ENCODE measurements at regions not wholly inside any gene's neighbourhood (a gene's known extent, or its start where the extent isn't known, plus 50 kb on each side); places are given as distances from the start of the nearest gene placed in this dataset.
A peak's percentile ranks its signal among the peaks of the same experiment; 100 is the strongest.

DNA sequence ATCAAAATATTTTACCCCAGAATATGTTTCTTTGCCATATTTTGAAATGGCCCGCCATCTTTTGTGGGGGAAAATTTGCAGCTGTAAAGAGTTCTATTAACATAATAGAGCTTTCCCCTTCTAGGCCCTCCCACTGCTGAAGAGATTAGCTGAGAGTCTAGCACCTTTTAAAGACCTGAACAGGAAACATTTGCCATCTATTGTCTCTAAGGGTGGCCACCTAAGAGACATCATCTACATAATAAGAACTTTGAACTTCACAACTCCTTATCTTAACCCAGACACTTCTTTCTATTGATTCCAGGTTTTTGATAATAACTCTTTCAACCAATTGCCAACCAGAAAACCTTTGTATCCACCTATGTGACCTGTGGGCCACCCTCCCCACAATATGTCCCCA, 54.7 kb upstream of the TRPM1 start:
- Histone ChIP-seq H3K4me1 (ENCODE audit: control insufficient read depth, insufficient read depth, low read length) (peaks cover 2% of the 10 kb centered on the region), H3K9ac (ENCODE audit: extremely low read depth, low read length, poor library complexity, severe bottlenecking) (no peak overlapping the region), H3K9me3 (ENCODE audit: control insufficient read depth, low read length) (peaks cover 65% of the 10 kb centered on the region), H3K36me3 (ENCODE audit: control insufficient read depth, insufficient read depth, low read length) (no peaks in the 10 kb centered on the region), H3K27me3 (ENCODE audit: control insufficient read depth, insufficient read depth, low read length, poor library complexity, severe bottlenecking) (no peaks in the 10 kb centered on the region), H3K4me3 (ENCODE audit: low read length) (peak overlapping the region; percentile 54), H3K27ac (ENCODE audit: low read depth, low read length) (no peak overlapping the region)
- no peak overlapping the region for H3K27ac Mint-ChIP-seq
- H3K36me3 Mint-ChIP-seq (ENCODE audit: low read depth) = peaks cover 8% of the 10 kb centered on the region
- no peak overlapping the region for H3K4me3 Mint-ChIP-seq
- no peak for TF ChIP-seq CTCF (conservative IDR thresholded peaks at IDR 0.05)
- peaks cover 8% of the 10 kb centered on the region for H3K4me1 Mint-ChIP-seq
- no peak for DNase-seq
- peaks cover 54% of the 10 kb centered on the region for H3K9me3 Mint-ChIP-seq
- WGBS, 2 experiments (ENCODE audit: insufficient coverage in 1 of 2, insufficient read length in 1 of 2) = 100% methylated on average over 1 of the region's 1 CpG; no CpG with 5 or more reads in 1 of the 2 experiments
- H3K27me3 Mint-ChIP-seq (ENCODE audit: insufficient read depth) = no peaks in the 10 kb centered on the region

- peaks cover 54% of the 10 kb centered on the region for H3K9me3 Mint-ChIP-seq
- no peaks in the 10 kb centered on the region for H3K27me3 Mint-ChIP-seq (ENCODE audit: insufficient read depth)
- H3K4me1 Mint-ChIP-seq = peaks cover 4% of the 10 kb centered on the region
- peaks cover 8% of the 10 kb centered on the region for H3K36me3 Mint-ChIP-seq (ENCODE audit: low read depth)
- H3K27me3 ChIP-seq (ENCODE audit: control insufficient read depth, insufficient read depth, low read length, poor library complexity, severe bottlenecking) = no peaks in the 10 kb centered on the region
- no peak overlapping the region for H3K27ac ChIP-seq (ENCODE audit: low read depth, low read length)
- H3K9ac ChIP-seq (ENCODE audit: extremely low read depth, low read length, poor library complexity, severe bottlenecking) = no peak overlapping the region
- peaks cover 2% of the 10 kb centered on the region for H3K4me1 ChIP-seq (ENCODE audit: control insufficient read depth, insufficient read depth, low read length)
- peak overlapping the region; percentile 54 for H3K4me3 ChIP-seq (ENCODE audit: low read length)
- no peak overlapping the region for H3K4me3 Mint-ChIP-seq
- peaks cover 59% of the 10 kb centered on the region for H3K9me3 ChIP-seq (ENCODE audit: control insufficient read depth, low read length)
- 93 to 95% methylated on average over 3 to 4 of the region's 4 CpGs for WGBS, 2 experiments (ENCODE audit: insufficient coverage in 1 of 2, insufficient read length in 1 of 2)
- TF ChIP-seq CTCF (conservative IDR thresholded peaks at IDR 0.05) = no peak
- no peaks in the 10 kb centered on the region for H3K36me3 ChIP-seq (ENCODE audit: control insufficient read depth, insufficient read depth, low read length)
- no peak for DNase-seq
- no peak overlapping the region for H3K27ac Mint-ChIP-seq
Measured at GRCh38 chr15:31156808-31157207, 55.3 kb upstream of the TRPM1 start.

DNA sequence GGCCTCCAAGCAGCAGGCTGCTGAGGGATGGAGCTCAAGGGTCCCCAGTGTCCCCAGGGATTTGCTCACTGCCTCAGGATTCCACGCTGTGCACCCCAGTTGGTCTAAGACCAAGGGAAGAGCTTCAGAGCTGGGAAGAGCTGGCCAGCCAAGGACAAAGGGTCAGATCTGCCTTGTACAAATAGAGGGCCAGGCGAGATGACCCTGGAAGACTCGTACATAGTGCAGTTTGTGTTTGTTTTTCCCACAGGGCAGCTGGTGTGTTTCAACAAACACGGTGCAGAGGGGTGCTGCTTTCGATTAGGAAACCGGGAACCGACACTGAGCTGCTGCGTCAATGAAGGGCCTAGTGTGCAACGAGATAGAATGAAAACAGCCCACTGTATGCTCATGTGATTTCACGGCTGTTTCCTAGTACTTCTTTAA, 56.1 kb upstream of the TRPM1 start:
- no peak overlapping the region for H3K27ac Mint-ChIP-seq
- no peak overlapping the region for H3K27ac ChIP-seq (ENCODE audit: low read depth, low read length)
- DNase-seq = no peak
- H3K27me3 ChIP-seq (ENCODE audit: control insufficient read depth, insufficient read depth, low read length, poor library complexity, severe bottlenecking) = no peaks in the 10 kb centered on the region
- peaks cover 4% of the 10 kb centered on the region for H3K4me1 Mint-ChIP-seq
- 89 to 90% methylated on average over 9 to 10 of the region's 10 CpGs for WGBS, 2 experiments (ENCODE audit: insufficient coverage in 1 of 2, insufficient read length in 1 of 2)
- H3K9me3 Mint-ChIP-seq = peaks cover 48% of the 10 kb centered on the region
- H3K9ac ChIP-seq (ENCODE audit: extremely low read depth, low read length, poor library complexity, severe bottlenecking) = no peak overlapping the region
- H3K4me3 Mint-ChIP-seq = no peak overlapping the region
- H3K4me3 ChIP-seq (ENCODE audit: low read length) = no peak overlapping the region
- H3K36me3 ChIP-seq (ENCODE audit: control insufficient read depth, insufficient read depth, low read length) = no peaks in the 10 kb centered on the region
- peaks cover 50% of the 10 kb centered on the region for H3K9me3 ChIP-seq (ENCODE audit: control insufficient read depth, low read length)
- TF ChIP-seq CTCF (conservative IDR thresholded peaks at IDR 0.05) = no peak
- H3K36me3 Mint-ChIP-seq (ENCODE audit: low read depth) = peaks cover 8% of the 10 kb centered on the region
- no peaks in the 10 kb centered on the region for H3K27me3 Mint-ChIP-seq (ENCODE audit: insufficient read depth)
- peaks cover 2% of the 10 kb centered on the region for H3K4me1 ChIP-seq (ENCODE audit: control insufficient read depth, insufficient read depth, low read length)

All from endodermal cell (in vitro differentiated cells).